H54 (cell line): ENCODE measurements at regions not wholly inside any gene's neighbourhood (a gene's known extent, or its start where the extent isn't known, plus 50 kb on each side); places are given as distances from the start of the nearest gene placed in this dataset.
A peak's percentile ranks its signal among the peaks of the same experiment; 100 is the strongest.
"Not testable (repeated sequence)": the region's sequence is repeated elsewhere in the genome, so short reads cannot be mapped to it uniquely, and the experiment has no call there.

ENCODE experiments used
- DNase-seq: peaks from one replicate; pipeline ENCODE4 v3.0.0; 2011; ENCODE audit warnings: low spot score, mixed read lengths; ENCODE audit not compliant: insufficient read length
- FAIRE-seq: peaks from 3 replicates; lab custom pipeline; 2011; peaks lifted over from hg19 to GRCh38; lab: Jason Lieb, UNC
- POLR2A ChIP-seq: IDR thresholded peaks from 2 replicates; pipeline ENCODE4 v1.6.1; 2011; ENCODE audit warnings: low read depth, mild to moderate bottlenecking, low read length

DNA sequence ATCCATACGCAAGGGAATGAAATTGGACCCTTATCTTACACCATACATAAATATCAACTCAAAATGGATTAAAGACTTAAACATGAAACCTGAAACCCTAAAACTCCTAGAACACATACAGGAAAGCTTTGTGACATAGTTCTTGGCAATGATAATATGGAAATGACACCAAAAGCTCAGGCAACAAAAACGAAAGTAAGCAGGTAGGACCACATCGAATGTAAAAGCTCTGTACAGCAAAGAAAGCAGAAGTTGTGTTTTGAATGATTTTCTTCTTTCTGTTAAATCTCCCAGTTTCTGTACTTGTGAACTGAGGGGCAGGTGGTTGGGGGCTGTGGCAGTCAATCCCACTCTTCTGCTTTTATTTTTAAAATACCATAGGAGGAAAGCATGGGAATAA lies 368.4 kb upstream of the PODXL start:
- TF ChIP-seq POLR2A: no peak
- no peak for DNase-seq
- FAIRE-seq: no peak

GRCh38 chr7:131922948-131923347 lies 366.5 kb upstream of the PODXL start:
- not testable (repeated sequence) for FAIRE-seq

DNA sequence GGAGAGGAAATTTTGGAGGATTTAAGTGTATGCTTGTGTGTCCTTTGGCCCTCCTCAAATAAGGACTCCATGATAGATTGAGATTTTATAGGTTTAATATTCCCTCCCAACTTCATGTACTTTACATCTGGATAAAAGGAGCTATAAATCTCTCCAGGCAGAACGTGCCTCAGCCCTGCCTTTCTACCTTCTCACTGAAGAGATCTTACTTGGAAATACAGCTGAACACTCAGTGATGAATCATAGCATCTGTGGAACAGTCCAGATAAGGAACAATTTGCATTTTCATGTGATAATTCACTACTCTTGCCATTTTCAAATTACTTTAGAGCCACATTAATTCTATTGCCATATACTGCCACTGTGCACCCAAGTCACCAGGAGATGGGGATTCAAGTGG lies 364.6 kb upstream of the PODXL start:
- FAIRE-seq (no peak), DNase-seq (no peak)
- TF ChIP-seq POLR2A: no peak

More at GRCh38 chr7:131922948-131923347, 366.5 kb upstream of the PODXL start:
- DNase-seq: not testable (repeated sequence)

DNA sequence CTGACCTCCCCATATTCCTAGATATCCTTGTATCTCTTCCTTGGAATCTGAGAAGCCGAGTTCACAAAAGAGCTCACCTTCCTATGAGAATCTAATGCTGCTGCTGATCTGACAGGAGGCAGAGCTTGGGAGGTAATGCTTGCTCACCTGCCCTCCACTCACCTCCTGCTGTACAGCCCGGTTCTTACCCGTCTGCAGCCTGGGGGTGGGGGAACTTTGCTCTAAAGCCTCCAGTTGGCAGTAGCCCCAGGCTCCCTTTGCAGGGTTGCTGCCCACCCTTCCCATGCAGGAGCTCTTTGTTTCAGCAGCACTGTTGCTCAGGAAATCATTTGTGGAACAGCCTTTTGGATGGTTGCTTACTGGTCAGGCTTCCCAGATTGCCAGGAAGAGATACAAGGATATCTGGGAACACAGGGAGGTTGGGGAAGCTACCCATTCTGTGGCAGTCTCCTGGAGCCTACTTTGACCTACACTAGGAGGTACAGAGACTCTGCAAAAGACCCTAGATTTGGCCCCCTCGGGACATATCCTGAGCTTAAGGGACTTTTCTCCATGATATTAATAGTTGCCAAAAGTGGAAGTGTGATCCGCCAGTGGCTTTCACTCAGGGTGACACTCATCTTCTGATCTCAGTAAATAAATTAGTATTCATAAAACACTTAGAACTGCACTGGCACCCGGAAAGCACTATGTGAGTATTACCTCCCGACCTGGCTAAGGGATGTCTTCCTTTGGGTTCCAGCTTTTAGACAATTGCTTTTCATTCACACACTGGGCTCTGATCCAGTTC lies 363.7 kb upstream of the PODXL start:
- FAIRE-seq (no peak), DNase-seq (no peak)

DNA sequence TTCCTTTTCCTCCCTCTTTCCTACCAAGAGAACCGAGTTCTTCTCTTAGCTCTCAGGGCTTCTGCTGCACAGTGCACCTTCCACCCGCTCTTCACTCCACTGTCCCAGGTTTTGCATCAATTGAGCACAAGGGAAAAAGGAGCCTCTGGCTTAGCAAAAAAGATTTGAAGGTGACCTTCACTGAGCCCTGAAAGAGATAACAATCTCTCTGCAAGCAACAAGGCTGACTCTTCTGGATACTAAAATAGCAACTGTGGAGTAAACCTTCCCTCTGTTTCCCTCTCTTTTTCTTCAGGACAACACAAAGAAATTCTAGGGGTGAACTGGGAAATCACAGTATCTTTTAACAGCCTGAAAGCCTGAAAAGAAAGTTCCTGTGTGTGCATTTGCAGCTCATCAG lies 354.7 kb upstream of the PODXL start:
- DNase-seq: no peak
- TF ChIP-seq POLR2A: no peak
- no peak for FAIRE-seq

More for the DNA sequence above, 363.7 kb upstream of the PODXL start:
- TF ChIP-seq POLR2A: no peak

- TF ChIP-seq POLR2A: no peak
- no peak for FAIRE-seq
- DNase-seq: no peak
Observed at GRCh38 chr7:131909151-131909768, 352.8 kb upstream of the PODXL start.

GRCh38 chr7:131908714-131909113 lies 352.3 kb upstream of the PODXL start:
- FAIRE-seq: no peak
- TF ChIP-seq POLR2A: no peak
- no peak for DNase-seq

DNA sequence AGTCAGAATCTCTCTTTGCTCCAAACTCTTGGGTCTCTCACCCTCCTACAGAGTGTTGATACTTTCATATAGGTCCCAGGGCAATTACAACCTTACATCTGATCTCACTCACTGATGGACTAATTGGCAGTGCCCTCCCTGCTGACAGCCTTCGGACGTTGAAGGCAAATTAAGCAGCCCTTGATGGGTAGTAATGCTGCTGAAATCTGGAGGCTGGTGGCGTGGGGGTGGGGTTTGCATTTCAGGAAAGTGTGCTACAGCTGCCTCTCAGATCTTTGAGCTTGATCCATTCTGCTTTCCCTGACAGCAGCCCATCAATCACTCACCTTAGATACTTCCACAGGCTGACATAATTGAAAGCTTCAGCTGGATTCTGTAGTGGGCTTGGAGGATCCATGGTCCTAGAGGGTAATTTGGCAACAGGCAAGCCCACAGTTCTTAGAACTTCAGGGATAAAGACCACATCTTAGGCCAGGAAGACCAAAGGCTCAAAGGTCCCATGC lies 349.1 kb upstream of the PODXL start:
- no peak for FAIRE-seq
- DNase-seq: no peak
- TF ChIP-seq POLR2A: no peak

DNA sequence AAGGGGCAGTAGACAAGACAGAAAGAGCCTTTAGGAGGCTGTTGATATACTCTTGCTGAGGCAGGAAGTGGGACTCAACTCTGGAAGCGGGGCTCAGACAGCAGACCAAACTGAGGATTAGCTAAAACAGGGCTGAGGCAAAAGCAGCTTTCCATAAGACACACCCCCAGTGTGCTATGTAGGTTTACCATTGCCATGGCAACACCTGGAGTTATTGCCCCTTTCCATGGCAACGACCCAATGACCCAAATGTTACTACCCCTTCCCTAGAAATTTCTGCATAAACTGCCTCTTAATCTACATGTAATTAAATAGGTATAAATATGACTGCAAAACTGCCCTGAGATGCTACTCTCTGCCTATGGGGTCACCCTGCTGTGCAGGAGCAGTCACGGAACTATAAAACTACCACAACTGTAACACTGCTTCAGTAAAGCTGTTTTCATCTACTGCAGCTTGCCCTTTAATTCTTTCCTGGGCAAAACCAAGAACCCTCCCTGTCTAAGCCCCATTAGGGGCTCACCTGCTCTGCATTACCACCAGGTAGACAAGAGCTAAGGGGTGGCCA lies 348.4 kb upstream of the PODXL start:
- no peak for DNase-seq
- FAIRE-seq: no peak
- TF ChIP-seq POLR2A: no peak

- FAIRE-seq (no peak), DNase-seq (no peak)
- TF ChIP-seq POLR2A: no peak
Observed at GRCh38 chr7:131903315-131903714, 346.9 kb upstream of the PODXL start.

DNA sequence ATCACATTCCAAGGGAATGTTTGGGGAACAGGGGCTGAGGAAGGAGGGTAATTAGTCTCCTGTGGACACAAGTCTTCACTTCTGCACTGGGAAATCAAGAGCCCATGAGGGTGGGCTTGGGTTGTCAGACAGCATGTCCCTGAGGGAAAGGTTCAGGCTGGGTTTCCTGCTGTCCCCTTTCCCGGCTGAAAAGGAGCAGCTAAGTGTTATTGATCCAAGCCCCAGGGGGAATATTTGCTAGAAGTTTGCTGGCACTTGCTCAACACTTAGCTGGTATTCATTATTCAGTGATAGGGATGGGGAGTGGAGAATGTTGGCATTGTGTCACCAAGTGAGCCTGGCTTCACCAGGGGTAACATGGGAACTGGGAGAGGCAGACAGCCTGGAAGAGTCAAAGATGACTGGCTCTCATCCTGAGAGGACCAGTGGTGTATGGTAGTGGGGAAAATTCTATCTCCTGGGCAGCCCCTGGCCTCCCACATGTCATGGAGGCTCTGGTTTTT lies 344.4 kb upstream of the PODXL start:
- TF ChIP-seq POLR2A: no peak
- FAIRE-seq: no peak
- DNase-seq: no peak

DNA sequence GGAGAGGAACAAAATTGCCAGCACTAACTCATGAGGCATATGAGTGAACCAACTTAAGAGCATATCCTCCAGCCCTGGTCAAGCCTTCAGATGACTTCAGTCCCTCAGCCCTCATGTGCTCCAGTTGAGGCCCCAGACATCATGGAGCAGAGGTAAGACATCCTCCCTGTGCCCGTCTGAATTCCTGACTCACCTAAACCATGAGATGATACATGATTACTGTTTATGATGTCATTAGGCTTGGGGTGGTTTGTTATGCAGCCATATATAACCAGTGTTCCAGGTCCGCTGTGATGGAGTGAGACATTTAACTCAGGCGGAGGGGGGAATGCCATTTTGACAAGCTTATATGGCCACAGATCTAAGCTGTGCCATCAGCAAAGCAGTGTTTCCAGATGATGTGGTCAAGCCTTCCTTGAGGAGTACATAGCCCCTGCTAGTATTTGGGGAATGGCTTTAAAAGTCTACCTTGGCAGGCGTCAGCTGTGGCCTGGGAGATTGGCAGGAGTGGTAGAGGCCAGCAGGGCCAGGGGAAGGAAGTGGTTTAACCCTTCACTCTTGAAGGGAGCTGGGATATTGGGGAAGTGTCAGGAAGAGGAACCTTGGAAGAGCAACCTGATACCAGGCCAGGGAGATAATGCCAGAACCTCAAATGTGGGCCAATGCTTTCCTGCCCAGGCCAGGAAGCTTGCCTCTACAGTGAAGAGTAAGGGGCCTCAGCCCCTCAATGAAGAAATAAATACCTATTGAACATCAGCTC lies 343.0 kb upstream of the PODXL start:
- no peak for TF ChIP-seq POLR2A
- DNase-seq: no peak
- no peak for FAIRE-seq

DNA sequence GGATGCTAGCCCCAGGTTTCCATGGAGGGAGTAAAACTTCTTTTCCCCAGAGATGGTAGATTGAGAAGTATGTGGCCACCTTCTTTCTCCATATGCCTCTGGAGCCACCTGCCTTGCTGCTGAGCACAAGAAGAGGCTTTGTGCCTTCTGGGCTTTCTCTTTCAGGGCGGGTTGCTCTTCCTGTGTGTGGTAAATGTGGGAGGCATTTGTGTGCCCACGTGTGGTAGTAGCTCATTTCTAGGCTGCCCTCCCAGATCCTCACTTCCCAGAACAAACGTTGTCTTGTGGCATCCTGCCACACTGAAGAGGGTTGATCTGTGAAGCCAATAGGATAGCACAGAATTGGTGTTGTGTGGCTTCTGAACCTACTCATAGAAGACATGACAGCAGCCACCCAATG lies 342.0 kb upstream of the PODXL start:
- TF ChIP-seq POLR2A: peak; percentile 37; the same call in 1 of the 2 replicates
- DNase-seq: no peak
- FAIRE-seq: no peak
